ENCODE measurements at regions not wholly inside any gene's neighbourhood (a gene's known extent, or its start where the extent isn't known, plus 50 kb on each side); places are given as distances from the start of the nearest gene placed in this dataset.

- TF ChIP-seq, protein P1, sequence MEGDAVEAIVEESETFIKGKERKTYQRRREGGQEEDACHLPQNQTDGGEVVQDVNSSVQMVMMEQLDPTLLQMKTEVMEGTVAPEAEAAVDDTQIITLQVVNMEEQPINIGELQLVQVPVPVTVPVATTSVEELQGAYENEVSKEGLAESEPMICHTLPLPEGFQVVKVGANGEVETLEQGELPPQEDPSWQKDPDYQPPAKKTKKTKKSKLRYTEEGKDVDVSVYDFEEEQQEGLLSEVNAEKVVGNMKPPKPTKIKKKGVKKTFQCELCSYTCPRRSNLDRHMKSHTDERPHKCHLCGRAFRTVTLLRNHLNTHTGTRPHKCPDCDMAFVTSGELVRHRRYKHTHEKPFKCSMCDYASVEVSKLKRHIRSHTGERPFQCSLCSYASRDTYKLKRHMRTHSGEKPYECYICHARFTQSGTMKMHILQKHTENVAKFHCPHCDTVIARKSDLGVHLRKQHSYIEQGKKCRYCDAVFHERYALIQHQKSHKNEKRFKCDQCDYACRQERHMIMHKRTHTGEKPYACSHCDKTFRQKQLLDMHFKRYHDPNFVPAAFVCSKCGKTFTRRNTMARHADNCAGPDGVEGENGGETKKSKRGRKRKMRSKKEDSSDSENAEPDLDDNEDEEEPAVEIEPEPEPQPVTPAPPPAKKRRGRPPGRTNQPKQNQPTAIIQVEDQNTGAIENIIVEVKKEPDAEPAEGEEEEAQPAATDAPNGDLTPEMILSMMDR (IDR thresholded peaks at IDR 0.05), result no peak
- TF ChIP-seq POLR2A (IDR thresholded peaks at IDR 0.05) (no peak), EP300 (IDR thresholded peaks at IDR 0.05) (no peak)
Observed at GRCh38 chr10:6702030-6702429, 122.0 kb upstream of the PRKCQ start.
